OCI-LY1 (cell line): ENCODE measurements at regions not wholly inside any gene's neighbourhood (a gene's known extent, or its start where the extent isn't known, plus 50 kb on each side); places are given as distances from the start of the nearest gene placed in this dataset.

Experiments
- H2AFZ ChIP-seq: fragments of 200-600 bp; sonication (generic), shearing (Covaris generic); 2 replicates; pipeline ENCODE4 v1.6.0; 2014; ENCODE audit warnings: antibody characterized with exemption, mild to moderate bottlenecking, low read length
- H3F3A ChIP-seq: fragments of 200-600 bp; sonication (generic), shearing (Covaris generic); 2 replicates; pipeline ENCODE4 v1.6.0; 2014; ENCODE audit warnings: mild to moderate bottlenecking, antibody characterized with exemption, low read length, moderate library complexity; ENCODE audit not compliant: insufficient read depth
- H3K27ac ChIP-seq: fragments of 200-600 bp; sonication (generic); 2 replicates; pipeline ENCODE4 v1.5.1; 2014; ENCODE audit warnings: low read length, mixed run types, mild to moderate bottlenecking, low read depth; ENCODE audit not compliant: poor library complexity, severe bottlenecking
- H3K27me3 ChIP-seq: fragments of 200-600 bp; sonication (generic); 2 replicates; pipeline ENCODE4 v1.6.0; 2014; ENCODE audit warnings: antibody characterized with exemption, mild to moderate bottlenecking, low read length, moderate library complexity; ENCODE audit not compliant: insufficient read depth
- H3K36me3 ChIP-seq: fragments of 200-600 bp; sonication (generic); 2 replicates; pipeline ENCODE4 v1.6.1; 2014; ENCODE audit warnings: mild to moderate bottlenecking, antibody characterized with exemption, low read length, moderate library complexity, mixed read lengths; ENCODE audit not compliant: insufficient read depth
- H3K4me1 ChIP-seq: fragments of 200-600 bp; sonication (generic); 2 replicates; pipeline ENCODE4 v1.5.1; 2014; ENCODE audit warnings: mild to moderate bottlenecking, low read length, moderate library complexity; ENCODE audit not compliant: insufficient read depth, severe bottlenecking
- H3K4me2 ChIP-seq: fragments of 200-600 bp; sonication (generic), shearing (Covaris generic); 2 replicates; pipeline ENCODE4 v1.6.1; 2014; ENCODE audit warnings: low read length
- H3K4me3 ChIP-seq: fragments of 200-600 bp; sonication (generic); 2 replicates; pipeline ENCODE4 v1.5.1; 2014; ENCODE audit warnings: low read length, low read depth, mild to moderate bottlenecking, mixed read lengths; ENCODE audit not compliant: poor library complexity, severe bottlenecking
- H3K79me2 ChIP-seq: fragments of 200-600 bp; shearing (Covaris generic); 2 replicates; pipeline ENCODE4 v1.6.1; 2016; ENCODE audit warnings: mixed run types, low read length, mixed read lengths; ENCODE audit not compliant: insufficient read depth
- H3K9ac ChIP-seq: fragments of 200-600 bp; sonication (generic), shearing (Covaris generic); 2 replicates; pipeline ENCODE4 v1.6.1; 2014; ENCODE audit warnings: mild to moderate bottlenecking, low read length, mixed read lengths
- H3K9me2 ChIP-seq: fragments of 200-600 bp; sonication (generic), shearing (Covaris generic); 2 replicates; pipeline ENCODE4 v1.6.1; 2014; ENCODE audit warnings: low read depth, mild to moderate bottlenecking, low read length, mixed read lengths
- H3K9me3 ChIP-seq: fragments of 200-600 bp; shearing (Covaris generic); 2 replicates; pipeline ENCODE4 v1.6.1; 2014; ENCODE audit warnings: low read length, mixed read lengths
- H4K20me1 ChIP-seq: fragments of 200-600 bp; sonication (generic), shearing (Covaris generic); 2 replicates; pipeline ENCODE4 v1.6.0; 2016; ENCODE audit warnings: mild to moderate bottlenecking, low read length; ENCODE audit not compliant: insufficient read depth
- CTCF ChIP-seq: fragments of 200-600 bp; sonication (generic), shearing (Covaris generic); IDR thresholded peaks from 2 replicates; pipeline ENCODE4 v1.5.1; 2017; ENCODE audit warnings: mild to moderate bottlenecking, antibody characterized with exemption, low read length, moderate library complexity, mixed read lengths
- EZH2 ChIP-seq: fragments of 200-600 bp; sonication (generic), shearing (Covaris generic); IDR thresholded peaks from 2 replicates; pipeline ENCODE4 v1.8.0; 2017; ENCODE audit warnings: borderline replicate concordance, mixed run types, mild to moderate bottlenecking, antibody characterized with exemption, low read length, moderate library complexity, mixed read lengths

GRCh38 chr4:181137351-181137750 is 1105.9 kb upstream of the TENM3 start:
- Histone ChIP-seq H3K9me2 (no peaks in the 10 kb centered on the region), H3K4me3 (no peak overlapping the region), H2AFZ (no peak overlapping the region), H3K4me1 (peaks cover 15% of the 10 kb centered on the region), H3K9me3 (no peaks in the 10 kb centered on the region), H4K20me1 (no peaks in the 10 kb centered on the region), H3K9ac (no peak overlapping the region), H3K27ac (no peak overlapping the region), H3K4me2 (no peak overlapping the region), H3K79me2 (no peaks in the 10 kb centered on the region), H3F3A (no peaks in the 10 kb centered on the region), H3K27me3 (no peaks in the 10 kb centered on the region), H3K36me3 (no peaks in the 10 kb centered on the region; the same call in 1 of the 2 replicates)
- TF ChIP-seq EZH2: no peak
- no peak for TF ChIP-seq CTCF

GRCh38 chr4:181138116-181138515 is 1105.1 kb upstream of the TENM3 start:
- H2AFZ ChIP-seq: no peak overlapping the region
- TF ChIP-seq EZH2 (no peak), CTCF (no peak)
- H3K27me3 ChIP-seq: no peaks in the 10 kb centered on the region
- H3F3A ChIP-seq: no peaks in the 10 kb centered on the region
- no peak overlapping the region for H3K9ac ChIP-seq
- H3K4me1 ChIP-seq: peaks cover 15% of the 10 kb centered on the region
- no peaks in the 10 kb centered on the region for H3K79me2 ChIP-seq
- no peaks in the 10 kb centered on the region for H4K20me1 ChIP-seq
- no peak overlapping the region for H3K27ac ChIP-seq
- H3K36me3 ChIP-seq: no peaks in the 10 kb centered on the region; the same call in 1 of the 2 replicates
- H3K9me3 ChIP-seq: no peaks in the 10 kb centered on the region
- no peak overlapping the region for H3K4me3 ChIP-seq
- no peak overlapping the region for H3K4me2 ChIP-seq
- H3K9me2 ChIP-seq: no peaks in the 10 kb centered on the region

- H3K4me3 ChIP-seq: no peak overlapping the region
- H3K4me2 ChIP-seq: peak overlapping the region; percentile 40
- no peaks in the 10 kb centered on the region for H3F3A ChIP-seq
- H3K9ac ChIP-seq: no peak overlapping the region
- H4K20me1 ChIP-seq: no peaks in the 10 kb centered on the region
- peaks cover 15% of the 10 kb centered on the region for H3K4me1 ChIP-seq
- H3K36me3 ChIP-seq: no peaks in the 10 kb centered on the region; the same call in 1 of the 2 replicates
- no peaks in the 10 kb centered on the region for H3K27me3 ChIP-seq
- H3K9me2 ChIP-seq: no peaks in the 10 kb centered on the region
- peak overlapping the region; percentile 57 for H3K27ac ChIP-seq
- TF ChIP-seq CTCF (no peak), EZH2 (no peak)
- no peaks in the 10 kb centered on the region for H3K9me3 ChIP-seq
- H3K79me2 ChIP-seq: no peaks in the 10 kb centered on the region
- H2AFZ ChIP-seq: peak overlapping the region; percentile 42; the same call in 1 of the 2 replicates
Measured at GRCh38 chr4:181140037-181140603, 1103.1 kb upstream of the TENM3 start.
